ENCODE measurements at regions not wholly inside any gene's neighbourhood (a gene's known extent, or its start where the extent isn't known, plus 50 kb on each side); places are given as distances from the start of the nearest gene placed in this dataset.

GRCh38 chr1:24998563-24999245, 68.6 kb upstream of the RUNX3 start:
- DNase-seq (ENCODE audit: extremely low spot score, unreplicated experiment) = no peak
- Mint-ChIP-seq H3K36me3 (ENCODE audit: unreplicated experiment) (peaks cover 3% of the 10 kb centered on the region), H3K27me3 (ENCODE audit: unreplicated experiment) (no peaks in the 10 kb centered on the region), H3K27ac (ENCODE audit: unreplicated experiment) (no peak overlapping the region), H3K4me3 (ENCODE audit: unreplicated experiment) (no peak overlapping the region), H3K4me1 (ENCODE audit: unreplicated experiment) (peaks cover 10% of the 10 kb centered on the region), H3K9me3 (ENCODE audit: unreplicated experiment) (no peaks in the 10 kb centered on the region)
- TF ChIP-seq CTCF (IDR thresholded peaks at IDR 0.05) = no peak

- H3K9me3 Mint-ChIP-seq (ENCODE audit: unreplicated experiment) = no peaks in the 10 kb centered on the region
- peaks cover 5% of the 10 kb centered on the region for H3K36me3 Mint-ChIP-seq (ENCODE audit: unreplicated experiment)
- no peak for TF ChIP-seq CTCF (IDR thresholded peaks at IDR 0.05)
- no peak overlapping the region for H3K4me3 Mint-ChIP-seq (ENCODE audit: unreplicated experiment)
- H3K4me1 Mint-ChIP-seq (ENCODE audit: unreplicated experiment) = peaks cover 8% of the 10 kb centered on the region
- no peak for DNase-seq (ENCODE audit: extremely low spot score, unreplicated experiment)
- no peak overlapping the region for H3K27ac Mint-ChIP-seq (ENCODE audit: unreplicated experiment)
- H3K27me3 Mint-ChIP-seq (ENCODE audit: unreplicated experiment) = no peaks in the 10 kb centered on the region
These were observed 67.2 kb upstream of the RUNX3 start for GRCh38 chr1:24996983-24997893.

- no peak overlapping the region for H3K4me3 Mint-ChIP-seq (ENCODE audit: unreplicated experiment)
- DNase-seq (ENCODE audit: extremely low spot score, unreplicated experiment) = no peak
These were observed 66.4 kb upstream of the RUNX3 start for GRCh38 chr1:24996456-24996855.

GRCh38 chr1:24995661-24996060, 65.6 kb upstream of the RUNX3 start:
- no peak for DNase-seq (ENCODE audit: extremely low spot score, unreplicated experiment)
- H3K36me3 Mint-ChIP-seq (ENCODE audit: unreplicated experiment) = peaks cover 5% of the 10 kb centered on the region
- H3K27me3 Mint-ChIP-seq (ENCODE audit: unreplicated experiment) = no peaks in the 10 kb centered on the region
- H3K9me3 Mint-ChIP-seq (ENCODE audit: unreplicated experiment) = no peaks in the 10 kb centered on the region
- TF ChIP-seq CTCF (IDR thresholded peaks at IDR 0.05) = no peak
- H3K4me3 Mint-ChIP-seq (ENCODE audit: unreplicated experiment) = no peak overlapping the region
- H3K4me1 Mint-ChIP-seq (ENCODE audit: unreplicated experiment) = peaks cover 10% of the 10 kb centered on the region
- H3K27ac Mint-ChIP-seq (ENCODE audit: unreplicated experiment) = no peak overlapping the region

More at GRCh38 chr1:24996456-24996855, 66.4 kb upstream of the RUNX3 start:
- Mint-ChIP-seq H3K4me1 (ENCODE audit: unreplicated experiment) (peaks cover 11% of the 10 kb centered on the region), H3K9me3 (ENCODE audit: unreplicated experiment) (no peaks in the 10 kb centered on the region), H3K27me3 (ENCODE audit: unreplicated experiment) (no peaks in the 10 kb centered on the region), H3K27ac (ENCODE audit: unreplicated experiment) (no peak overlapping the region), H3K36me3 (ENCODE audit: unreplicated experiment) (peaks cover 5% of the 10 kb centered on the region)
- TF ChIP-seq CTCF (IDR thresholded peaks at IDR 0.05) = no peak

GRCh38 chr1:24995140-24995539, 65.1 kb upstream of the RUNX3 start:
- no peak for DNase-seq (ENCODE audit: extremely low spot score, unreplicated experiment)
- Mint-ChIP-seq H3K4me1 (ENCODE audit: unreplicated experiment) (peaks cover 12% of the 10 kb centered on the region), H3K36me3 (ENCODE audit: unreplicated experiment) (peaks cover 5% of the 10 kb centered on the region), H3K27me3 (ENCODE audit: unreplicated experiment) (no peaks in the 10 kb centered on the region), H3K4me3 (ENCODE audit: unreplicated experiment) (no peak overlapping the region), H3K9me3 (ENCODE audit: unreplicated experiment) (no peaks in the 10 kb centered on the region), H3K27ac (ENCODE audit: unreplicated experiment) (no peak overlapping the region)
- no peak for TF ChIP-seq CTCF (IDR thresholded peaks at IDR 0.05)

Data from osteocyte (in vitro differentiated cells).